T-cell (primary cell): ENCODE measurements at regions not wholly inside any gene's neighbourhood (a gene's known extent, or its start where the extent isn't known, plus 50 kb on each side); places are given as distances from the start of the nearest gene placed in this dataset.

Source experiments
- ATAC-seq, 4 experiments: fragments of 200-7000 bp in 3 of 4; fragments of 150-1000 bp in 1 of 4; cut with Tn5 transposase; replicated peaks in 1 of 4; 1 replicate in 3 of 4; 2 replicates in 1 of 4; pipeline ENCODE4 v1.10.0; 2021; ENCODE audit warnings: moderate library complexity in 3 of 4, mild to moderate bottlenecking in 2 of 4, moderate number of reproducible peaks in 1 of 4
- CTCF ChIA-PET, 2 donors: fragments of 300-600 bp; sonication (Branson Sonifier 250); formaldehyde crosslinking; loops; one replicate each; lab custom pipeline; 2022; ENCODE audit warnings: antibody characterized with exemption in 2 of 2; lab: Charles Lee
- POLR2A ChIA-PET, 2 donors: fragments of 300-600 bp; sonication (Branson Sonifier 250); formaldehyde crosslinking; loops; one replicate each; lab custom pipeline; 2022; ENCODE audit warnings: antibody characterized with exemption in 2 of 2; lab: Charles Lee
- DNase-seq, 35 experiments: peaks; one replicate each; pipeline versions ENCODE4 v3.0.0 to v3.0.0-alpha.2; 2013 to 2023
- H3K27ac ChIP-seq: one replicate; pipeline ENCODE4 v1.5.1; 2013; ENCODE audit warnings: low read length
- H3K27me3 ChIP-seq, 2 experiments: replicated peaks in 1 of 2; 1 replicate in 1 of 2; 2 replicates in 1 of 2; pipeline versions ENCODE4 v1.6.1 to v1.7.0; 2013; ENCODE audit warnings: low read length in 1 of 2, mixed read lengths in 1 of 2; ENCODE audit not compliant: control insufficient read depth in 2 of 2, insufficient read depth in 2 of 2; ENCODE audit errors: extremely low read depth in 1 of 2
- H3K36me3 ChIP-seq, 2 donors: 1 replicate in 1 of 2; 2 replicates in 1 of 2; pipeline versions ENCODE4 v1.6.1 to v1.7.0; 2013; ENCODE audit warnings: low read length in 1 of 2; ENCODE audit not compliant: control insufficient read depth in 2 of 2, insufficient read depth in 1 of 2; ENCODE audit errors: extremely low read depth in 1 of 2
- H3K4me1 ChIP-seq, 2 experiments: 1 replicate in 1 of 2; 2 replicates in 1 of 2; pipeline versions ENCODE4 v1.6.1 to v1.7.0; 2013; ENCODE audit warnings: low read length in 2 of 2, mixed read lengths in 1 of 2; ENCODE audit not compliant: insufficient read depth in 2 of 2, control insufficient read depth in 1 of 2; ENCODE audit errors: extremely low read depth in 1 of 2
- H3K4me3 ChIP-seq, 2 donors: 1 replicate in 1 of 2; 2 replicates in 1 of 2; pipeline versions ENCODE4 v1.5.1 to v1.7.0; 2013; ENCODE audit warnings: mild to moderate bottlenecking in 2 of 2, low read length in 1 of 2, moderate library complexity in 1 of 2; ENCODE audit not compliant: control insufficient read depth in 1 of 2; ENCODE audit errors: extremely low read depth in 1 of 2
- H3K9me3 ChIP-seq: 2 replicates; pipeline ENCODE4 v1.7.0; 2013
- H3K27ac Mint-ChIP-seq, 2 donors: one replicate each; pipeline ENCODE4 v1.8.0; 2020 to 2021; ENCODE audit warnings: mild to moderate bottlenecking in 2 of 2, mixed read lengths in 2 of 2
- H3K27me3 Mint-ChIP-seq, 2 donors: one replicate each; pipeline ENCODE4 v1.8.0; 2021 to 2022; ENCODE audit warnings: mixed read lengths in 2 of 2
- H3K36me3 Mint-ChIP-seq: one replicate; pipeline ENCODE4 v1.8.0; 2021; ENCODE audit warnings: mixed read lengths
- H3K4me1 Mint-ChIP-seq, 3 donors: one replicate each; pipeline ENCODE4 v1.8.0; 2020 to 2022; ENCODE audit warnings: mixed read lengths in 3 of 3, mild to moderate bottlenecking in 1 of 3
- H3K4me3 Mint-ChIP-seq, 3 donors: one replicate each; pipeline ENCODE4 v1.8.0; 2020 to 2022; ENCODE audit warnings: mild to moderate bottlenecking in 3 of 3, mixed read lengths in 3 of 3, moderate library complexity in 3 of 3
- H3K9me3 Mint-ChIP-seq, 3 donors: one replicate each; pipeline ENCODE4 v1.8.0; 2020 to 2022; ENCODE audit warnings: mixed read lengths in 3 of 3
- WGBS: methylation state at CpG from one replicate; pipeline ENCODE4 v1.1.5; 2013; ENCODE audit warnings: missing lambda C conversion rate; ENCODE audit not compliant: insufficient coverage; 5-methylcytosine and 5-hydroxymethylcytosine counted together

DNA sequence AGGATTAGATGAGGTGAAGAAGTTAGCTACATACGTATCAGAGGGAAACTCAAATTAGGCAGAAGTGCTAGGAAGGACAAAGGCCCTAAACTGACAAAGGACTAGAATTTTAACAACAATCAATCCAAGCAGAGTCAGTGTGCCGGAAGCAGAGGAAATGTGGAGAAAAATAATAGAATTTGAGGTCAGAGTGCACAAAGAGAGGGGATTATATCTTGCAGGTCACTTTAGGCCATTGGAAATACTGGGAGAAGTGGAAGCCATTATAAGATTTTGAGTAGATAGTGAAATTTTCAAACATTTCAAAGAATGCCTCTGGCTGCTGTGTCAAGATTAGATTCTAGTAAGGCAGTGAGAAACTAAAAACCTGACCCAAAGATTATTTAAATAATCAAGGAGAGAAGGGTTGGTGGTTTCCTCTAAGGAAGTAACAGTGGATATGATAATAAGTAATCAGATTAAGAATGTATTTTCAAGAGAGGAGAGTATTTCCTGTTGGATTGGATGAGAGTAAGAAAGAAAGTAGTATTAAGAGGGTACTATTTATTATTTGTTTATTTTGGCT lies 889.2 kb upstream of the NCAM2 start:
- Mint-ChIP-seq H3K4me1 (no peaks in the 10 kb centered on the region), H3K9me3 (peaks cover 13 to 38% (median 18%) of the 10 kb centered on the region in 3 donors), H3K27me3 (no peaks in the 10 kb centered on the region), H3K27ac (no peak overlapping the region), H3K36me3 (no peaks in the 10 kb centered on the region), H3K4me3 (no peak overlapping the region)
- Histone ChIP-seq H3K36me3 (no peaks in the 10 kb centered on the region), H3K4me1 (no peaks in the 10 kb centered on the region), H3K27ac (no peak overlapping the region), H3K27me3 (no peaks in the 10 kb centered on the region), H3K4me3 (no peak overlapping the region), H3K9me3 (no peaks in the 10 kb centered on the region)
- ATAC-seq = no peak
- CTCF ChIA-PET = no interaction called here
- POLR2A ChIA-PET = no interaction called here
- no peak for DNase-seq
- no CpG with 5 or more reads among the region's 2 CpGs for whole genome bisulfite sequencing

DNA sequence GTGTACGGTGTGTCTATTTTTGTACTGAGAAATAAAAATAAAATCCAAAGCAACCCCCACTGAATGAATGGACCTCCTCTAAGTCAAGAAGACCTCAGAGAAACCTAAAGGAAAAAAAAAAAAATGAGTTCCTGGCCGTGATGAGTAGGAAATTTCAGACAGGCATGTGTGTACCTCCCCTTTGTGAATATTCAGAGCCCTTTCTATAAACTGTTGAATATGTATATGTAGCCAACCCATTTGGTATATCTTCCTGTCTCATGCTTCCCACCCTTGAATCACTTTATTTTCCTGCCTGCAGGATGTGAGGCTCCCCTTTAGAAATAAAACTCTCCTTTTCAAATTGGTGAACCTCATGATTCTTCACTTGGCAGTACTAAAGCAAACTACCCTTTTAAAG lies 887.8 kb upstream of the NCAM2 start:
- Histone ChIP-seq H3K4me3 (no peak overlapping the region), H3K4me1 (no peaks in the 10 kb centered on the region), H3K27me3 (no peaks in the 10 kb centered on the region), H3K27ac (no peak overlapping the region), H3K36me3 (no peaks in the 10 kb centered on the region), H3K9me3 (no peaks in the 10 kb centered on the region)
- no peak for ATAC-seq
- no CpG with 5 or more reads among the region's 2 CpGs for WGBS
- Mint-ChIP-seq H3K27me3 (no peaks in the 10 kb centered on the region), H3K36me3 (no peaks in the 10 kb centered on the region), H3K9me3 (peaks cover 24 to 45% (median 26%) of the 10 kb centered on the region in 3 donors), H3K4me3 (no peak overlapping the region), H3K27ac (no peak overlapping the region), H3K4me1 (no peaks in the 10 kb centered on the region)
- no peak for DNase-seq
- POLR2A ChIA-PET = no interaction called here
- CTCF ChIA-PET = no interaction called here

DNA sequence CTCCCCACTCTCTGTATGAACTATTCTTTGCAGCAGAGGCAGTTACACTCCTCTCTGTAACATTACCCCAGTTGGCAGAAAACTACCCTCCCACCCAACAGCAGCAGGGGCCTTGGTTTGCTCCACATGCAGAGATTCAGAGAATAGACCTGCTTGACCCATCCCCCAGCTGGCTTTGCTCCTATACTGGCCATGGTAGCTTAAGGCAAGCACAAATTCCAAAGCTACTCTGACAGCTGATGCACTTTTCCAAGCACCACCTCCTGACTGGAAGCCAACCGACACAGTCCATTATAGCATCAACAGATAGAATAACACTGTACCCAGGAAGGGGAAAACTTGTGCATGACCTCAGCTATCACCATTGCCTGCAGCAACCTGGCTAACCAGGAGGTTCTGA lies 846.5 kb upstream of the NCAM2 start:
- Mint-ChIP-seq H3K9me3 (peaks cover 18 to 37% (median 24%) of the 10 kb centered on the region in 3 donors), H3K36me3 (no peaks in the 10 kb centered on the region), H3K27ac (no peak overlapping the region), H3K4me3 (no peak overlapping the region), H3K4me1 (no peaks in the 10 kb centered on the region), H3K27me3 (no peaks in the 10 kb centered on the region)
- ATAC-seq (no peak), DNase-seq (no peak)
- Histone ChIP-seq H3K4me3 (no peak overlapping the region), H3K36me3 (no peaks in the 10 kb centered on the region), H3K27me3 (no peaks in the 10 kb centered on the region), H3K4me1 (no peaks in the 10 kb centered on the region), H3K27ac (no peak overlapping the region), H3K9me3 (no peaks in the 10 kb centered on the region)
- WGBS = 100% methylated on average over 1 of the region's 1 CpG
- CTCF ChIA-PET = no interaction called here
- POLR2A ChIA-PET = no interaction called here

DNA sequence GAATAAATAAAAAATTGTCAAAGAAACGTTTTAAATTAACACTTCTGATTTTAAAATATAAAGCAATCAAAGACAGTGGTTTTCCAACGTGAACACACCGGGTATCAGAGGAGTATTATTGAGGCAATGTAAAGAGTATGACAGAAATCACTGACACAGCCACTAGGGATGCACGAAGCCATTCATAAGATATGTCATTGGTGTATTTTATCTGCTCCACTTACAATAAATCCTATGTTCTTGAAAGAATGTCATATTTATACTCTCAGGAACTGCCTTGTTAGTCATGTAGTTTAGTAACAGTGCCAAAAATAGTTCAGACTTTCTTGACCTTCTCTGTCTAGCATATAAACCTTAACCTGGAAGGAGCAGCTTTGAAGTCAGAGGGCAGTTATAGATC lies 835.0 kb upstream of the NCAM2 start:
- Mint-ChIP-seq H3K4me1 (no peaks in the 10 kb centered on the region), H3K27ac (no peak overlapping the region), H3K4me3 (no peak overlapping the region), H3K36me3 (no peaks in the 10 kb centered on the region), H3K9me3 (peaks cover 4 to 18% (median 16%) of the 10 kb centered on the region in 3 donors), H3K27me3 (no peaks in the 10 kb centered on the region)
- ATAC-seq (no peak), DNase-seq (no peak)
- CTCF ChIA-PET = no interaction called here
- Histone ChIP-seq H3K9me3 (no peaks in the 10 kb centered on the region), H3K4me1 (no peaks in the 10 kb centered on the region), H3K27ac (no peak overlapping the region), H3K36me3 (no peaks in the 10 kb centered on the region), H3K27me3 (no peaks in the 10 kb centered on the region), H3K4me3 (no peak overlapping the region)
- WGBS = no CpG with 5 or more reads among the region's 4 CpGs
- POLR2A ChIA-PET = no interaction called here

DNA sequence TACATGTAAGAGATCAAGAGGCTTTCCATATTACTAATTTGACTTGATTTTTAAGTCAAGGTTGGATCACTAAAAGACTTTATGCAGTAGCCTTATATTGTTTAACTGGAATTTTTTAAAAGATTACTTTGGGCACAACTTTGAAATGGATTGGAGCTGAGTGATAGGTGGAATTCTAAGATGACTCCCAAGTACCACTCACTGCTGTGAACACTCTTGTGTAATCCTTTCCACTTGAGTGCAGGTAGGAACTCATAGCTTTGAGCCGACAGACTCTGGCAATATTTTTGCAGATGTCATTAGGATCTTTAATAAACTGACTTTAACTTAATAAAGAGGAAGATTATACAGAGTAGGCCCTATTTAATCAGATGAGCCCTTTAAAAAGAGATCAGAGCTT lies 831.1 kb upstream of the NCAM2 start:
- WGBS = no CpG with 5 or more reads among the region's 1 CpG
- ChIA-PET POLR2A (no interaction called here), CTCF (no interaction called here)
- Histone ChIP-seq H3K36me3 (no peaks in the 10 kb centered on the region), H3K9me3 (no peaks in the 10 kb centered on the region), H3K4me3 (no peak overlapping the region), H3K4me1 (no peaks in the 10 kb centered on the region), H3K27me3 (no peaks in the 10 kb centered on the region), H3K27ac (no peak overlapping the region)
- H3K27me3 Mint-ChIP-seq = no peaks in the 10 kb centered on the region
- no peak overlapping the region for H3K27ac Mint-ChIP-seq
- no peak overlapping the region for H3K4me3 Mint-ChIP-seq
- DNase-seq (no peak), ATAC-seq (no peak)
- H3K36me3 Mint-ChIP-seq = no peaks in the 10 kb centered on the region
- H3K4me1 Mint-ChIP-seq = no peaks in the 10 kb centered on the region
- peaks cover 5 to 19% (median 16%) of the 10 kb centered on the region in 3 donors for H3K9me3 Mint-ChIP-seq

DNA sequence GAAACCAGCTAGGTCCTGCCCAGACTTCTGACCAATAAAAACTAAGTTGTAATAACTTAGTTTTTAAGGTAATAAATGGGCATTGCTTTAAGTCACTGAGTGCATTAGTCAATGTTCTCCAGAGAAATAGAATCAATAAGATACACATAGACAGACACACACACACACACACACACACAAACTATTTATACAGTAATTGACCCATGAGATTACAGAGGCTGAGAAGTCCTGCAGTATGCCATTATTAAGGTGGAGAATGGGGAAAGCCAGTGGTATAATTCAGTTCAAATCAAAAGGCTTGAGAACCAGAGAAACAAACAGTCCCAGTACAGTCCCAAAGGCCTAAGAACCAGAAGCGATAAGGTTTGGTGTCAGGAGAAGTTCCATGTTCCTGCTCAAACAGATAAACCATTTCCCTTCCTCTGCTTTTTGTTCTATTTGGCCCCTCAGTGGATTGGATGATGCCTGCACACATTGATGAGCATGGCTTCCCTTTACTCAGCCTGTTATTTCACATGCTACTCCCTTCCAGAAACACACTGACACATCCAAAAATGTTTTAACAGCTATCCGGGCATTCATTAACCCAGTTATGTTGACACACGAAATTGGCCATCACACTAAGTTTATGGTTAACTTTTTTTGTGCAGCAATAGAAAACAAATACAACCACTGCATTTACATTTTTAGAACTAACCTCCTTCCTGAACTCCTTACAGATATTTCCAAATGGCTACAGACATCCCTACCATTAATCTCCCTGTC lies 828.2 kb upstream of the NCAM2 start:
- Mint-ChIP-seq H3K36me3 (no peaks in the 10 kb centered on the region), H3K4me3 (no peak overlapping the region), H3K9me3 (peaks cover 13 to 29% (median 20%) of the 10 kb centered on the region in 3 donors), H3K27me3 (no peaks in the 10 kb centered on the region), H3K4me1 (no peaks in the 10 kb centered on the region), H3K27ac (no peak overlapping the region)
- ChIA-PET CTCF (no interaction called here), POLR2A (no interaction called here)
- Histone ChIP-seq H3K27me3 (no peaks in the 10 kb centered on the region), H3K9me3 (no peaks in the 10 kb centered on the region), H3K27ac (no peak overlapping the region), H3K4me1 (no peaks in the 10 kb centered on the region), H3K36me3 (no peaks in the 10 kb centered on the region), H3K4me3 (no peak overlapping the region)
- ATAC-seq (no peak), DNase-seq (no peak)
- 90% methylated on average over 2 of the region's 3 CpGs for WGBS
